HCT116 (cell line): ENCODE measurements at regions not wholly inside any gene's neighbourhood (a gene's known extent, or its start where the extent isn't known, plus 50 kb on each side); places are given as distances from the start of the nearest gene placed in this dataset.

Experiments used
- ATAC-seq: fragments of 200-7000 bp; cut with Tn5 transposase; 2 replicates; pipeline ENCODE4 v1.9.1; 2020; ENCODE audit warnings: mild to moderate bottlenecking, moderate library complexity
- BruUV-seq: library from RNA; stranded (reverse); fragments of 400-500 nt; replicated peaks from 2 replicates; lab custom pipeline; 2021; lab: Mats Ljungman, UMichigan
- CTCF ChIA-PET: fragments of 300-600 bp; sonication (Branson Sonifier 250); formaldehyde crosslinking; loops from one replicate; lab custom pipeline; 2021; ENCODE audit warnings: antibody characterized with exemption; lab: Charles Lee
- POLR2A ChIA-PET: fragments of 300-600, 350-600 bp; sonication (Branson Sonifier 250); formaldehyde crosslinking; loops from one replicate; lab custom pipeline; 2021; ENCODE audit warnings: antibody characterized with exemption; lab: Charles Lee
- RAD21 ChIA-PET, 2 experiments: fragments of 300-600 bp; sonication (Branson Sonifier 250); formaldehyde crosslinking; loops; one replicate each; lab custom pipeline; 2023; ENCODE audit warnings: low total read pairs in 2 of 2; ENCODE audit not compliant: uncharacterized antibody in 2 of 2, unreplicated experiment in 2 of 2, low non-redundant PET in 1 of 2; lab: Charles Lee
- DNase-seq: peaks from one replicate; pipeline ENCODE4 v3.0.0-alpha.2; 2010; ENCODE audit warnings: low read depth, low spot score
- H2AFZ ChIP-seq: fragments of 200-600 bp; shearing (Covaris generic), sonication (generic); 2 replicates; pipeline ENCODE4 v1.6.1; 2017; ENCODE audit warnings: low read depth, mixed run types, mixed read lengths, antibody characterized with exemption, low read length; ENCODE audit not compliant: poor library complexity, severe bottlenecking
- H3K27ac ChIP-seq: 2 replicates; pipeline ENCODE4 v1.5.1; 2012; ENCODE audit warnings: low read depth, low read length
- H3K27me3 ChIP-seq: fragments of 200-600 bp; sonication (generic); 2 replicates; pipeline ENCODE4 v1.6.1; 2016; ENCODE audit warnings: mixed run types, low read length, mixed read lengths; ENCODE audit not compliant: insufficient read depth
- H3K36me3 ChIP-seq, 2 experiments: fragments of 200-500 bp in 1 of 2; fragments of 200-600 bp in 1 of 2; sonication (Bioruptor generic) in 1 of 2; sonication (generic) in 1 of 2; 2 replicates each; pipeline versions ENCODE4 v1.5.1 to v1.6.1; 2014 to 2016; ENCODE audit warnings: low read length in 2 of 2, inconsistent platforms in 1 of 2, mixed read lengths in 1 of 2, mixed run types in 1 of 2; ENCODE audit not compliant: insufficient read depth in 2 of 2, control insufficient read depth in 1 of 2
- H3K4me1 ChIP-seq, 2 experiments: fragments of 200-600 bp in 1 of 2; sonication (generic) in 1 of 2; 2 replicates each; pipeline versions ENCODE4 v1.5.1 to v1.6.1; 2012 to 2017; ENCODE audit warnings: low read length in 2 of 2, inconsistent platforms in 1 of 2, mild to moderate bottlenecking in 1 of 2, mixed read lengths in 1 of 2, mixed run types in 1 of 2, moderate library complexity in 1 of 2; ENCODE audit not compliant: insufficient read depth in 2 of 2, control insufficient read depth in 1 of 2
- H3K4me2 ChIP-seq: fragments of 200-600 bp; sonication (generic); 2 replicates; pipeline ENCODE4 v1.6.1; 2017; ENCODE audit warnings: mixed run types, low read length, mixed read lengths
- H3K4me3 ChIP-seq, 2 experiments: fragments of 200-600 bp in 1 of 2; sonication (generic) in 1 of 2; replicated peaks in 1 of 2; 2 replicates each; pipeline ENCODE4 v1.5.1; 2011 to 2016; ENCODE audit warnings: low read length in 2 of 2, control low read depth in 1 of 2, low read depth in 1 of 2, mild to moderate bottlenecking in 1 of 2, mixed read lengths in 1 of 2, mixed run types in 1 of 2
- H3K79me2 ChIP-seq: fragments of 200-600 bp; sonication (generic); 2 replicates; pipeline ENCODE4 v1.6.1; 2017; ENCODE audit warnings: mild to moderate bottlenecking, mixed run types, low read length, moderate library complexity, mixed read lengths; ENCODE audit not compliant: insufficient read depth
- H3K9ac ChIP-seq: fragments of 200-600 bp; sonication (generic); 2 replicates; pipeline ENCODE4 v1.6.1; 2016; ENCODE audit warnings: low read length, mixed read lengths
- H3K9me2 ChIP-seq: fragments of 200-600 bp; sonication (generic), shearing (Covaris generic); 2 replicates; pipeline ENCODE4 v1.6.1; 2017; ENCODE audit warnings: mixed run types, mild to moderate bottlenecking, moderate library complexity; ENCODE audit not compliant: insufficient read depth
- H3K9me3 ChIP-seq, 2 experiments: fragments of 200-500 bp in 1 of 2; fragments of 200-600 bp in 1 of 2; sonication (Bioruptor generic) in 1 of 2; sonication (generic) in 1 of 2; 2 replicates each; pipeline ENCODE4 v1.6.1; 2014 to 2017; ENCODE audit warnings: low read length in 2 of 2, mixed read lengths in 2 of 2, inconsistent platforms in 1 of 2, low read depth in 1 of 2, mild to moderate bottlenecking in 1 of 2, mixed run types in 1 of 2, moderate library complexity in 1 of 2; ENCODE audit not compliant: control insufficient read depth in 1 of 2, insufficient read depth in 1 of 2
- H4K20me1 ChIP-seq: fragments of 200-600 bp; sonication (generic), shearing (Covaris generic); 2 replicates; pipeline ENCODE4 v1.6.1; 2017; ENCODE audit warnings: mixed run types, mild to moderate bottlenecking, moderate library complexity; ENCODE audit not compliant: insufficient read depth
- CBX3 ChIP-seq: IDR thresholded peaks from 2 replicates; pipeline ENCODE4 v1.6.1; 2012; ENCODE audit warnings: low read depth
- CEBPB ChIP-seq: IDR thresholded peaks from 2 replicates; pipeline ENCODE4 v1.6.1; 2012; ENCODE audit warnings: low read depth
- EZH2 ChIP-seq: fragments of 200-600 bp; sonication (generic); IDR thresholded peaks from 2 replicates; pipeline ENCODE4 v1.6.1; 2017; ENCODE audit warnings: antibody characterized with exemption, mixed run types
- JUND ChIP-seq: IDR thresholded peaks from 2 replicates; pipeline ENCODE4 v1.6.1; 2012
- MAX ChIP-seq: IDR thresholded peaks from 2 replicates; pipeline ENCODE4 v1.6.1; 2012
- POLR2A ChIP-seq: IDR thresholded peaks from 2 replicates; pipeline ENCODE4 v1.7.0; 2011; ENCODE audit warnings: borderline replicate concordance; ENCODE audit not compliant: insufficient read depth, insufficient read length; ENCODE audit errors: extremely low read depth
- POLR2AphosphoS5 ChIP-seq: IDR thresholded peaks from 2 replicates; pipeline ENCODE4 v1.6.1; 2011; ENCODE audit warnings: mild to moderate bottlenecking, low read depth, low read length, moderate library complexity
- RAD21 ChIP-seq: IDR thresholded peaks from 2 replicates; pipeline ENCODE4 v1.6.1; 2012; ENCODE audit warnings: low read depth, mild to moderate bottlenecking
- SP1 ChIP-seq: IDR thresholded peaks from 2 replicates; pipeline ENCODE4 v1.6.1; 2012; ENCODE audit warnings: low read depth
- SRF ChIP-seq: IDR thresholded peaks from 2 replicates; pipeline ENCODE4 v1.6.1; 2012; ENCODE audit warnings: low read depth
- TCF7L2 ChIP-seq: IDR thresholded peaks from 2 replicates; pipeline ENCODE4 v1.7.0; 2011; ENCODE audit warnings: borderline replicate concordance, inconsistent platforms; ENCODE audit not compliant: insufficient read depth, insufficient read length; ENCODE audit errors: extremely low read depth
- ZFX ChIP-seq: fragments of 450-650 bp; IDR thresholded peaks from 2 replicates; pipeline ENCODE4 v1.6.1; 2017
- ZNF274 ChIP-seq: fragments of 200-500 bp; sonication (Bioruptor generic); IDR thresholded peaks from 2 replicates; pipeline ENCODE4 v1.6.1; 2014; ENCODE audit warnings: mild to moderate bottlenecking, low read depth, low read length, inconsistent platforms
- intact Hi-C: fragments of 100-400 bp; cut with micrococcal nuclease; formaldehyde crosslinking; loops from 2 replicates; pipeline ENCODE4 v1.10.0; 2022
- TF ChIP-seq, protein P1 (sequence below): IDR thresholded peaks from 2 replicates; pipeline ENCODE4 v1.6.1; 2012
- TF ChIP-seq, protein P2 (sequence below): IDR thresholded peaks from 2 replicates; pipeline ENCODE4 v1.6.1; 2011; ENCODE audit warnings: mild to moderate bottlenecking, low read length, moderate library complexity; ENCODE audit not compliant: insufficient replicate concordance; ENCODE audit errors: extremely low read depth
- TF ChIP-seq, protein P3 (sequence below), 3 experiments: fragments of 200-600 bp in 1 of 3; sonication (generic) in 1 of 3; IDR thresholded peaks in 2 of 3; conservative IDR thresholded peaks in 1 of 3; 2 replicates each; pipeline ENCODE4 v1.5.1; 2012 to 2017; ENCODE audit warnings: low read depth in 2 of 3, low read length in 2 of 3, antibody characterized with exemption in 1 of 3, borderline replicate concordance in 1 of 3, control low read depth in 1 of 3, mild to moderate bottlenecking in 1 of 3, mixed read lengths in 1 of 3, mixed run types in 1 of 3, moderate library complexity in 1 of 3; ENCODE audit not compliant: insufficient read depth in 1 of 3

- no peaks in the 10 kb centered on the region for H3K9me2 ChIP-seq
- no peaks in the 10 kb centered on the region for H3K27me3 ChIP-seq
- TF ChIP-seq, protein P1, sequence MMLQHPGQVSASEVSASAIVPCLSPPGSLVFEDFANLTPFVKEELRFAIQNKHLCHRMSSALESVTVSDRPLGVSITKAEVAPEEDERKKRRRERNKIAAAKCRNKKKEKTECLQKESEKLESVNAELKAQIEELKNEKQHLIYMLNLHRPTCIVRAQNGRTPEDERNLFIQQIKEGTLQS, result no peak
- TF ChIP-seq TCF7L2 (no peak), SP1 (no peak), POLR2A (no peak), RAD21 (no peak)
- TF ChIP-seq, protein P2, sequence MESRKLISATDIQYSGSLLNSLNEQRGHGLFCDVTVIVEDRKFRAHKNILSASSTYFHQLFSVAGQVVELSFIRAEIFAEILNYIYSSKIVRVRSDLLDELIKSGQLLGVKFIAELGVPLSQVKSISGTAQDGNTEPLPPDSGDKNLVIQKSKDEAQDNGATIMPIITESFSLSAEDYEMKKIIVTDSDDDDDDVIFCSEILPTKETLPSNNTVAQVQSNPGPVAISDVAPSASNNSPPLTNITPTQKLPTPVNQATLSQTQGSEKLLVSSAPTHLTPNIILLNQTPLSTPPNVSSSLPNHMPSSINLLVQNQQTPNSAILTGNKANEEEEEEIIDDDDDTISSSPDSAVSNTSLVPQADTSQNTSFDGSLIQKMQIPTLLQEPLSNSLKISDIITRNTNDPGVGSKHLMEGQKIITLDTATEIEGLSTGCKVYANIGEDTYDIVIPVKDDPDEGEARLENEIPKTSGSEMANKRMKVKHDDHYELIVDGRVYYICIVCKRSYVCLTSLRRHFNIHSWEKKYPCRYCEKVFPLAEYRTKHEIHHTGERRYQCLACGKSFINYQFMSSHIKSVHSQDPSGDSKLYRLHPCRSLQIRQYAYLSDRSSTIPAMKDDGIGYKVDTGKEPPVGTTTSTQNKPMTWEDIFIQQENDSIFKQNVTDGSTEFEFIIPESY, result no peak
- BruUV-seq, result no TSS peak
- intact Hi-C loops, result no loop called here
- ATAC-seq, result no peak
- CTCF ChIA-PET, result no interaction called here
- no peak overlapping the region for H3K27ac ChIP-seq
- H3K79me2 ChIP-seq, result no peaks in the 10 kb centered on the region
- no peak overlapping the region for H2AFZ ChIP-seq
- RAD21 ChIA-PET, result no interaction called here
- no peak overlapping the region for H3K9ac ChIP-seq
- no peak overlapping the region for H3K4me3 ChIP-seq
- DNase-seq, result no peak
- no peaks in the 10 kb centered on the region for H3K36me3 ChIP-seq
- no peak overlapping the region for H3K4me2 ChIP-seq
- H3K4me1 ChIP-seq, result no peaks in the 10 kb centered on the region
- H4K20me1 ChIP-seq, result no peaks in the 10 kb centered on the region; the same call in 1 of the 2 replicates
- POLR2A ChIA-PET, result no interaction called here
- peaks cover 3 to 18% of the 10 kb centered on the region in 2 experiments; a peak in 2 of 4 replicates for H3K9me3 ChIP-seq
Measured at GRCh38 chr7:52659178-52659577, 376.3 kb upstream of the POM121L12 start.

DNA sequence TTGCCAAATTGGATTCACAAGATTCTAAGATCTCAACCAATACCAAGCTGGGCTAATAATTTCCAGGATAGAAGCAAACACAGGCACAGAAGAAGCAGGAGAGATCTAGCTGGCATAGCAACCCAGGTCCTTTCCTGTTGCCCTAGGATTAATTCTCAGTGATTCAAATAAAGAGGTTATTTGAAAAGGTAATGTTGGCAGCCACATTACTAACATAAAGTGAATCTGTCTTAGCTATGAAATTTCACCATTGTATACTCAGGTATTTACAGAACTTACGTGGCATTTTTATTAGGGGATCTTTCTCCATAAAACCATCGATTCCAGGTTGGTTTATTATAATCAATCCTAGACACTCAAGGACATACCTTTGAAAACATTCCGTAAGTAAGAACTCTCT, 379.3 kb upstream of the POM121L12 start:
- ChIA-PET CTCF (no interaction called here), POLR2A (no interaction called here)
- DNase-seq, result no peak

More for the DNA sequence above, 379.3 kb upstream of the POM121L12 start:
- H3K9me3 ChIP-seq, result peaks cover 3 to 28% of the 10 kb centered on the region in 2 experiments; a peak in 2 of 4 replicates
- BruUV-seq, result no TSS peak
- no peaks in the 10 kb centered on the region for H3K4me1 ChIP-seq
- no peak overlapping the region for H3K9ac ChIP-seq
- no peak overlapping the region for H3K27ac ChIP-seq
- no peaks in the 10 kb centered on the region for H3K9me2 ChIP-seq
- RAD21 ChIA-PET, result no interaction called here
- H3K36me3 ChIP-seq, result no peaks in the 10 kb centered on the region
- intact Hi-C loops, result no loop called here
- no peak for ATAC-seq
- no peak overlapping the region for H3K4me3 ChIP-seq
- no peaks in the 10 kb centered on the region for H3K79me2 ChIP-seq
- TF ChIP-seq ZFX, result no peak
- TF ChIP-seq CBX3, result no peak
- no peak for TF ChIP-seq POLR2AphosphoS5
- no peak for TF ChIP-seq ZNF274
- TF ChIP-seq CEBPB, result no peak
- no peak for TF ChIP-seq EZH2
- no peak for TF ChIP-seq SP1
- TF ChIP-seq, protein P3, sequence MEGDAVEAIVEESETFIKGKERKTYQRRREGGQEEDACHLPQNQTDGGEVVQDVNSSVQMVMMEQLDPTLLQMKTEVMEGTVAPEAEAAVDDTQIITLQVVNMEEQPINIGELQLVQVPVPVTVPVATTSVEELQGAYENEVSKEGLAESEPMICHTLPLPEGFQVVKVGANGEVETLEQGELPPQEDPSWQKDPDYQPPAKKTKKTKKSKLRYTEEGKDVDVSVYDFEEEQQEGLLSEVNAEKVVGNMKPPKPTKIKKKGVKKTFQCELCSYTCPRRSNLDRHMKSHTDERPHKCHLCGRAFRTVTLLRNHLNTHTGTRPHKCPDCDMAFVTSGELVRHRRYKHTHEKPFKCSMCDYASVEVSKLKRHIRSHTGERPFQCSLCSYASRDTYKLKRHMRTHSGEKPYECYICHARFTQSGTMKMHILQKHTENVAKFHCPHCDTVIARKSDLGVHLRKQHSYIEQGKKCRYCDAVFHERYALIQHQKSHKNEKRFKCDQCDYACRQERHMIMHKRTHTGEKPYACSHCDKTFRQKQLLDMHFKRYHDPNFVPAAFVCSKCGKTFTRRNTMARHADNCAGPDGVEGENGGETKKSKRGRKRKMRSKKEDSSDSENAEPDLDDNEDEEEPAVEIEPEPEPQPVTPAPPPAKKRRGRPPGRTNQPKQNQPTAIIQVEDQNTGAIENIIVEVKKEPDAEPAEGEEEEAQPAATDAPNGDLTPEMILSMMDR (IDR thresholded peaks at IDR 0.05 in 2 of 3, conservative IDR thresholded peaks at IDR 0.05 in 1 of 3; ENCODE audit: borderline replicate concordance in 1 of 3, insufficient read depth in 1 of 3, low read depth in 2 of 3, low read length in 2 of 3), result no peak
- no peak for TF ChIP-seq JUND
- TF ChIP-seq MAX, result no peak
- TF ChIP-seq SRF, result no peak
- no peak for TF ChIP-seq POLR2A
- TF ChIP-seq, all 23 proteins: peak for 0
- Histone ChIP-seq H2AFZ (no peak overlapping the region), H4K20me1 (no peaks in the 10 kb centered on the region; the same call in 1 of the 2 replicates), H3K4me2 (no peak overlapping the region), H3K27me3 (no peaks in the 10 kb centered on the region)
